HEK293 (cell line): ENCODE measurements at regions not wholly inside any gene's neighbourhood (a gene's known extent, or its start where the extent isn't known, plus 50 kb on each side); places are given as distances from the start of the nearest gene placed in this dataset.

ENCODE experiments used
- CTCF ChIA-PET: fragments of 350-600 bp; formaldehyde crosslinking; extraction: SDS; loops from one replicate; lab custom pipeline; 2021; ENCODE audit warnings: antibody characterized with exemption; lab: Yijun Ruan, JAX
- POLR2A ChIA-PET: fragments of 300-600 bp; formaldehyde crosslinking; extraction: SDS; loops from one replicate; lab custom pipeline; 2020; ENCODE audit warnings: antibody characterized with exemption, inconsistent platforms; lab: Yijun Ruan, JAX
- H3K27ac ChIP-seq: fragments of 200-500 bp; sonication (Bioruptor generic); 2 replicates; pipeline ENCODE4 v1.5.1; 2014; ENCODE audit warnings: low read depth, low read length, control low read depth, inconsistent platforms; ENCODE audit errors: extremely low read depth
- H3K36me3 ChIP-seq, 2 experiments: fragments of 200-500 bp in 1 of 2; sonication (Bioruptor generic) in 1 of 2; 1 replicate in 1 of 2; 2 replicates in 1 of 2; pipeline ENCODE4 v1.5.1; 2014 to 2017; ENCODE audit warnings: inconsistent platforms in 2 of 2, low read length in 2 of 2; ENCODE audit not compliant: control insufficient read depth in 2 of 2, insufficient read depth in 1 of 2
- H3K4me1 ChIP-seq: fragments of 200-500 bp; sonication (Bioruptor generic); 2 replicates; pipeline ENCODE4 v1.5.1; 2014; ENCODE audit warnings: mild to moderate bottlenecking, low read length, inconsistent platforms; ENCODE audit not compliant: control insufficient read depth, insufficient read depth
- H3K4me3 ChIP-seq: 2 replicates; pipeline ENCODE4 v1.5.1; 2011; ENCODE audit warnings: low read depth, mild to moderate bottlenecking, control low read depth, low read length, moderate library complexity
- H3K9me3 ChIP-seq: fragments of 200-500 bp; sonication (Bioruptor generic); 2 replicates; pipeline ENCODE4 v1.5.1; 2014; ENCODE audit warnings: low read depth, low read length, inconsistent platforms; ENCODE audit not compliant: control insufficient read depth, insufficient read depth
- GLIS1 ChIP-seq: fragments of 450-650 bp; formaldehyde crosslinking; IDR thresholded peaks from 2 replicates; pipeline ENCODE4 v1.5.1; 2016; ENCODE audit warnings: missing biosample characterization, missing genetic modification characterization
- KLF16 ChIP-seq: fragments of 450-650 bp; formaldehyde crosslinking; IDR thresholded peaks from 2 replicates; pipeline ENCODE4 v1.5.1; 2017; ENCODE audit warnings: missing biosample characterization, missing genetic modification characterization
- OVOL3 ChIP-seq: fragments of 450-650 bp; formaldehyde crosslinking; IDR thresholded peaks from 2 replicates; pipeline ENCODE4 v1.5.1; 2016; ENCODE audit warnings: missing biosample characterization, missing genetic modification characterization
- SCRT1 ChIP-seq: fragments of 450-650 bp; formaldehyde crosslinking; IDR thresholded peaks from 2 replicates; pipeline ENCODE4 v1.5.1; 2016; ENCODE audit warnings: missing biosample characterization, missing genetic modification characterization, borderline replicate concordance
- SP2 ChIP-seq: fragments of 450-650 bp; formaldehyde crosslinking; IDR thresholded peaks from 2 replicates; pipeline ENCODE4 v1.5.1; 2016; ENCODE audit warnings: missing biosample characterization, missing genetic modification characterization
- YY1 ChIP-seq: fragments of 450-650 bp; formaldehyde crosslinking; IDR thresholded peaks from 2 replicates; pipeline ENCODE4 v1.5.1; 2018; ENCODE audit warnings: missing biosample characterization, missing genetic modification characterization
- ZBTB20 ChIP-seq: fragments of 450-650 bp; formaldehyde crosslinking; IDR thresholded peaks from 2 replicates; pipeline ENCODE4 v1.5.1; 2016; ENCODE audit warnings: missing biosample characterization, missing genetic modification characterization
- ZBTB21 ChIP-seq: fragments of 450-650 bp; formaldehyde crosslinking; IDR thresholded peaks from 2 replicates; pipeline ENCODE4 v1.5.1; 2017; ENCODE audit warnings: missing biosample characterization, missing genetic modification characterization
- ZNF140 ChIP-seq: fragments of 450-650 bp; formaldehyde crosslinking; IDR thresholded peaks from 2 replicates; pipeline ENCODE4 v1.5.1; 2016; ENCODE audit warnings: missing biosample characterization, missing genetic modification characterization
- ZNF302 ChIP-seq: fragments of 450-650 bp; formaldehyde crosslinking; IDR thresholded peaks from 2 replicates; pipeline ENCODE4 v1.5.1; 2016; ENCODE audit warnings: missing biosample characterization, missing genetic modification characterization, low read depth
- ZNF341 ChIP-seq: fragments of 450-650 bp; formaldehyde crosslinking; IDR thresholded peaks from 2 replicates; pipeline ENCODE4; 2016; ENCODE audit warnings: low read depth, missing biosample characterization, missing genetic modification characterization
- ZNF544 ChIP-seq: fragments of 450-650 bp; formaldehyde crosslinking; IDR thresholded peaks from 2 replicates; pipeline ENCODE4 v1.5.0; 2017; ENCODE audit warnings: missing biosample characterization, missing genetic modification characterization
- ZNF623 ChIP-seq: fragments of 450-650 bp; formaldehyde crosslinking; IDR thresholded peaks from 2 replicates; pipeline ENCODE4 v1.5.1; 2016; ENCODE audit warnings: missing biosample characterization, missing genetic modification characterization
- ZNF747 ChIP-seq: fragments of 450-650 bp; formaldehyde crosslinking; IDR thresholded peaks from 2 replicates; pipeline ENCODE4 v1.5.1; 2016; ENCODE audit warnings: missing biosample characterization, missing genetic modification characterization
- ZNF830 ChIP-seq: fragments of 450-650 bp; IDR thresholded peaks from 2 replicates; pipeline ENCODE4 v1.5.0; 2018; ENCODE audit warnings: missing biosample characterization, missing genetic modification characterization, low read depth, mild to moderate bottlenecking, moderate library complexity
- ZNF837 ChIP-seq: fragments of 450-650 bp; formaldehyde crosslinking; IDR thresholded peaks from 2 replicates; pipeline ENCODE4 v1.5.1; 2016; ENCODE audit warnings: missing biosample characterization, missing genetic modification characterization
- ZSCAN16 ChIP-seq: fragments of 450-650 bp; formaldehyde crosslinking; IDR thresholded peaks from 2 replicates; pipeline ENCODE4 v1.5.1; 2016; ENCODE audit warnings: missing biosample characterization, missing genetic modification characterization
- ZSCAN4 ChIP-seq: fragments of 450-650 bp; formaldehyde crosslinking; IDR thresholded peaks from 2 replicates; pipeline ENCODE4 v1.5.1; 2017; ENCODE audit warnings: missing biosample characterization, missing genetic modification characterization
- TF ChIP-seq, protein P1 (sequence below): fragments of 450-650 bp; formaldehyde crosslinking; IDR thresholded peaks from 2 replicates; pipeline ENCODE4 v1.5.1; 2016; ENCODE audit warnings: missing biosample characterization, missing genetic modification characterization
- TF ChIP-seq, protein P2 (sequence below): fragments of 450-650 bp; IDR thresholded peaks from 2 replicates; pipeline ENCODE4 v1.5.1; 2018; ENCODE audit warnings: missing biosample characterization, missing genetic modification characterization
- TF ChIP-seq, protein P3 (sequence below): fragments of 450-650 bp; formaldehyde crosslinking; IDR thresholded peaks from 2 replicates; pipeline ENCODE4 v1.5.1; 2016; ENCODE audit warnings: missing biosample characterization, missing genetic modification characterization
- TF ChIP-seq, protein P4 (sequence below): IDR thresholded peaks from 2 replicates; pipeline ENCODE4 v1.6.1; 2011; ENCODE audit warnings: mild to moderate bottlenecking, low read depth, low read length, borderline replicate concordance

GRCh38 chr16:55142405-55142804, 181.6 kb upstream of the IRX6 start:
- Histone ChIP-seq H3K9me3 (no peaks in the 10 kb centered on the region), H3K36me3 (no peaks in the 10 kb centered on the region), H3K4me1 (no peaks in the 10 kb centered on the region), H3K4me3 (no peak overlapping the region), H3K27ac (no peak overlapping the region)
- ChIA-PET CTCF (no interaction called here), POLR2A (no interaction called here)
- TF ChIP-seq ZNF544 (tag by site-specific recombination) (no peak), ZNF747 (no peak), ZSCAN4 (no peak), ZNF302 (tag by site-specific recombination) (no peak), SCRT1 (tag by site-specific recombination) (no peak), ZNF341 (tag by site-specific recombination) (no peak)
- TF ChIP-seq, protein P1, sequence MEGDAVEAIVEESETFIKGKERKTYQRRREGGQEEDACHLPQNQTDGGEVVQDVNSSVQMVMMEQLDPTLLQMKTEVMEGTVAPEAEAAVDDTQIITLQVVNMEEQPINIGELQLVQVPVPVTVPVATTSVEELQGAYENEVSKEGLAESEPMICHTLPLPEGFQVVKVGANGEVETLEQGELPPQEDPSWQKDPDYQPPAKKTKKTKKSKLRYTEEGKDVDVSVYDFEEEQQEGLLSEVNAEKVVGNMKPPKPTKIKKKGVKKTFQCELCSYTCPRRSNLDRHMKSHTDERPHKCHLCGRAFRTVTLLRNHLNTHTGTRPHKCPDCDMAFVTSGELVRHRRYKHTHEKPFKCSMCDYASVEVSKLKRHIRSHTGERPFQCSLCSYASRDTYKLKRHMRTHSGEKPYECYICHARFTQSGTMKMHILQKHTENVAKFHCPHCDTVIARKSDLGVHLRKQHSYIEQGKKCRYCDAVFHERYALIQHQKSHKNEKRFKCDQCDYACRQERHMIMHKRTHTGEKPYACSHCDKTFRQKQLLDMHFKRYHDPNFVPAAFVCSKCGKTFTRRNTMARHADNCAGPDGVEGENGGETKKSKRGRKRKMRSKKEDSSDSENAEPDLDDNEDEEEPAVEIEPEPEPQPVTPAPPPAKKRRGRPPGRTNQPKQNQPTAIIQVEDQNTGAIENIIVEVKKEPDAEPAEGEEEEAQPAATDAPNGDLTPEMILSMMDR (tag by site-specific recombination), result no peak

DNA sequence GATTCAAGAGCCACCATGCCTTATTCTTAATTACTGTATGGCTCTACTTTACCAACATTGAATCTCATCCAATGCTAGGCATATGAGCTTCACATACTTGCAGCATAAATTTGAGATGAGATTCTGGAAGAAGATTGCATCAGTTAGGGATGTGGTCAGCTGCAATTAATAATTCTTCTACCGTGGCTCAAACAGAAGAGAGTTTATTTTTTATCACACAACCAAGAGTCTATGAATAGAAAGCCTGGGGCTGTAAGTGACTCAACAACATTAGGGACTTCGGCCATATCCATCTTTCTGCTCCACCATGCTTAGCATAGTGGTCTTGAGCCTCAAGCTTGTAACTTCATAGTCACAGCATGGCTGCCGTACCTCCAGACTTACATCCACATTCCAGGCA, 179.4 kb upstream of the IRX6 start:
- Histone ChIP-seq H3K4me1 (no peaks in the 10 kb centered on the region), H3K9me3 (no peaks in the 10 kb centered on the region), H3K27ac (no peak overlapping the region), H3K36me3 (no peaks in the 10 kb centered on the region), H3K4me3 (no peak overlapping the region)
- ChIA-PET POLR2A (no interaction called here), CTCF (interaction anchor here (0.6 to 0.7 kb wide), 2 partner anchors 76 to 1618 kb away, joined by 3 read pairs; no protein-coding TSS in a partner anchor)
- TF ChIP-seq ZSCAN16 (tag by site-specific recombination) (no peak), ZNF140 (no peak), ZBTB20 (tag by site-specific recombination) (no peak), KLF16 (tag by site-specific recombination) (no peak)

GRCh38 chr16:55145771-55146603, 178.0 kb upstream of the IRX6 start:
- H3K9me3 ChIP-seq, result no peaks in the 10 kb centered on the region
- TF ChIP-seq, protein P2, sequence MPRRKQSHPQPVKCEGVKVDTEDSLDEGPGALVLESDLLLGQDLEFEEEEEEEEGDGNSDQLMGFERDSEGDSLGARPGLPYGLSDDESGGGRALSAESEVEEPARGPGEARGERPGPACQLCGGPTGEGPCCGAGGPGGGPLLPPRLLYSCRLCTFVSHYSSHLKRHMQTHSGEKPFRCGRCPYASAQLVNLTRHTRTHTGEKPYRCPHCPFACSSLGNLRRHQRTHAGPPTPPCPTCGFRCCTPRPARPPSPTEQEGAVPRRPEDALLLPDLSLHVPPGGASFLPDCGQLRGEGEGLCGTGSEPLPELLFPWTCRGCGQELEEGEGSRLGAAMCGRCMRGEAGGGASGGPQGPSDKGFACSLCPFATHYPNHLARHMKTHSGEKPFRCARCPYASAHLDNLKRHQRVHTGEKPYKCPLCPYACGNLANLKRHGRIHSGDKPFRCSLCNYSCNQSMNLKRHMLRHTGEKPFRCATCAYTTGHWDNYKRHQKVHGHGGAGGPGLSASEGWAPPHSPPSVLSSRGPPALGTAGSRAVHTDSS (tag by site-specific recombination), result peak; percentile 75
- TF ChIP-seq OVOL3 (tag by site-specific recombination), result no peak
- ChIA-PET POLR2A (no interaction called here), CTCF (no interaction called here)
- H3K4me3 ChIP-seq, result no peak overlapping the region
- no peaks in the 10 kb centered on the region for H3K36me3 ChIP-seq
- H3K27ac ChIP-seq, result no peak overlapping the region
- H3K4me1 ChIP-seq, result no peaks in the 10 kb centered on the region

DNA sequence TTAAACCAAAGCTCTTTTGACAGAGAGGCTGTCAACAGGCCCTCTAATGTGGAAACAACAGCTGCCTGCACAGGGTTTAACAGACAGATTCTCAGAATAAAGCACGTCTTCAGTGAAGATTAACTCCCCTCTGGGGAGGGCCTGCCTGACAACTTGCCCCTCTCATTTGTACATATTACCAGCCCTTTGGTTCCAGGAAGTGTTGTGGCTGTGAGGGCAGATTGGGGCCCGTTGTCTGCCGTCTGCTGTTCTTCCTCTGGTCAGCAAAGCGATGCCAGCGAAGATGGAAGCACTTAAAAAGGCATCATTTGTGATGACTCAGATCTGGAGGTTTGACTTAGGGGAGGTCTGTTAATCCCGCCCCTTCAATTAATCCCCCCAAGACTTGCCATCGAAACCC, 177.0 kb upstream of the IRX6 start:
- POLR2A ChIA-PET, result no interaction called here
- H3K9me3 ChIP-seq, result no peaks in the 10 kb centered on the region
- H3K36me3 ChIP-seq, result no peaks in the 10 kb centered on the region
- H3K4me1 ChIP-seq, result no peaks in the 10 kb centered on the region
- no peak overlapping the region for H3K27ac ChIP-seq
- no peak overlapping the region for H3K4me3 ChIP-seq
- CTCF ChIA-PET, result no interaction called here
- TF ChIP-seq ZNF830 (tag by site-specific recombination) (no peak), GLIS1 (tag by site-specific recombination) (no peak), SP2 (no peak), ZNF623 (tag by site-specific recombination) (no peak), ZBTB21 (tag by site-specific recombination) (no peak), YY1 (no peak), ZNF837 (tag by site-specific recombination) (no peak)
- TF ChIP-seq, protein P3, sequence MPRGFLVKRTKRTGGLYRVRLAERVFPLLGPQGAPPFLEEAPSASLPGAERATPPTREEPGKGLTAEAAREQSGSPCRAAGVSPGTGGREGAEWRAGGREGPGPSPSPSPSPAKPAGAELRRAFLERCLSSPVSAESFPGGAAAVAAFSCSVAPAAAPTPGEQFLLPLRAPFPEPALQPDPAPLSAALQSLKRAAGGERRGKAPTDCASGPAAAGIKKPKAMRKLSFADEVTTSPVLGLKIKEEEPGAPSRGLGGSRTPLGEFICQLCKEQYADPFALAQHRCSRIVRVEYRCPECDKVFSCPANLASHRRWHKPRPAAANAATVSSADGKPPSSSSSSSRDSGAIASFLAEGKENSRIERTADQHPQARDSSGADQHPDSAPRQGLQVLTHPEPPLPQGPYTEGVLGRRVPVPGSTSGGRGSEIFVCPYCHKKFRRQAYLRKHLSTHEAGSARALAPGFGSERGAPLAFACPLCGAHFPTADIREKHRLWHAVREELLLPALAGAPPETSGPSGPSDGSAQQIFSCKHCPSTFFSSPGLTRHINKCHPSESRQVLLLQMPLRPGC (tag by site-specific recombination), result no peak
- TF ChIP-seq, protein P4, sequence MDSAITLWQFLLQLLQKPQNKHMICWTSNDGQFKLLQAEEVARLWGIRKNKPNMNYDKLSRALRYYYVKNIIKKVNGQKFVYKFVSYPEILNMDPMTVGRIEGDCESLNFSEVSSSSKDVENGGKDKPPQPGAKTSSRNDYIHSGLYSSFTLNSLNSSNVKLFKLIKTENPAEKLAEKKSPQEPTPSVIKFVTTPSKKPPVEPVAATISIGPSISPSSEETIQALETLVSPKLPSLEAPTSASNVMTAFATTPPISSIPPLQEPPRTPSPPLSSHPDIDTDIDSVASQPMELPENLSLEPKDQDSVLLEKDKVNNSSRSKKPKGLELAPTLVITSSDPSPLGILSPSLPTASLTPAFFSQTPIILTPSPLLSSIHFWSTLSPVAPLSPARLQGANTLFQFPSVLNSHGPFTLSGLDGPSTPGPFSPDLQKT, result no peak
